Body of pancreas (tissue), 4 donors: ENCODE measurements at regions not wholly inside any gene's neighbourhood (a gene's known extent, or its start where the extent isn't known, plus 50 kb on each side); places are given as distances from the start of the nearest gene placed in this dataset.

Experiments used
- ATAC-seq: fragments of 150-250 bp; one replicate; pipeline ENCODE4 v1.9.1; 2016
- DNase-seq, 4 donors: peaks; one replicate each; pipeline ENCODE4 v3.0.0-alpha.2; 2019
- H3K27ac ChIP-seq, 4 donors: fragments of 200-600 bp; sonication (generic); 1 replicate in 3 of 4; 2 replicates in 1 of 4; pipeline versions ENCODE4 v1.5.1 to v1.6.1; 2016 to 2019; ENCODE audit warnings: mild to moderate bottlenecking in 1 of 4, mixed read lengths in 1 of 4, moderate library complexity in 1 of 4
- H3K27me3 ChIP-seq, 2 donors: fragments of 200-600 bp; sonication (generic); one replicate each; pipeline ENCODE4 v1.6.0; 2016; ENCODE audit warnings: mild to moderate bottlenecking in 1 of 2
- H3K36me3 ChIP-seq, 2 donors: fragments of 200-600 bp; sonication (generic); replicated peaks in 1 of 2; 2 replicates each; pipeline ENCODE4 v1.5.1; 2016; ENCODE audit warnings: low read depth in 2 of 2; ENCODE audit not compliant: insufficient read depth in 1 of 2
- H3K4me1 ChIP-seq: fragments of 200-600 bp; sonication (generic); one replicate; pipeline ENCODE4 v1.6.0; 2016
- H3K4me3 ChIP-seq, 2 donors: fragments of 200-600 bp; sonication (generic); 1 replicate in 1 of 2; 2 replicates in 1 of 2; pipeline ENCODE4 v1.5.1; 2016 to 2019
- H3K9me3 ChIP-seq, 3 donors: fragments of 200-600 bp; sonication (generic); 1 replicate in 2 of 3; 2 replicates in 1 of 3; pipeline ENCODE4 v1.5.1; 2016
- POLR2A ChIP-seq, 3 donors: fragments of 450-650 bp; IDR thresholded peaks; one replicate each; pipeline ENCODE4 v1.6.1; 2016; ENCODE audit warnings: antibody characterized with exemption in 3 of 3, mild to moderate bottlenecking in 2 of 3
- WGBS, 2 donors: methylation state at CpG; one replicate each; pipeline ENCODE4 v1.1.5; 2017; 5-methylcytosine and 5-hydroxymethylcytosine counted together
- intact Hi-C: fragments of 100-400 bp; cut with DNase I; formaldehyde crosslinking; loops from one replicate; pipeline ENCODE4 v1.15.1; 2023
- TF ChIP-seq, protein P1 (sequence below), 7 experiments: fragments of 450-650 bp in 4 of 7; fragments of 200-600 bp in 3 of 7; sonication (generic) in 3 of 7; IDR thresholded peaks; one replicate each; pipeline ENCODE4 v1.5.1; 2016 to 2019; ENCODE audit warnings: antibody characterized with exemption in 7 of 7

DNA sequence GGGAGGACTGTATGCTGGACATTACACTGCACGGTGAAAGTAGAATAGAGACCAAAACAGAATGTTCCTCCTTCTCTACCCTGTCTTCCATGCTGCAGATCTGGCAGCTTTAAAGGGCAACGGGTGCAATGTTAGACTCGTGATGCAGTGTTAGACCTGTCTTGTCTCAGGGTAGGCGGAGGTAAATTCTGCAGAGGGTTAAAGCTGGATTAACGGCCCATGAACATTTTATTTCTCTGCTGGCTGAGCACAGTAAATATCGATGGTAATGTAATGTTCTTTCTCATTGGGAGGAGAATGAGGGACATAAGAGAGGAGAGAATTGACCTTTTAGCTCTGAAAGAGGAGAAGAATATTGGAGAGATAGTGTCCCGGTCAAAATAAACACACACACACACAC is 178.9 kb downstream of the NMUR2 start:
- H3K4me3 ChIP-seq: no peak overlapping the region
- intact Hi-C loops: no loop called here
- H3K4me1 ChIP-seq: peaks cover 10% of the 10 kb centered on the region
- DNase-seq (no peak), ATAC-seq (no peak)
- H3K27me3 ChIP-seq: no peaks in the 10 kb centered on the region
- WGBS, 2 donors: 58 to 60% methylated on average over 7 of the region's 7 CpGs
- TF ChIP-seq, protein P1, sequence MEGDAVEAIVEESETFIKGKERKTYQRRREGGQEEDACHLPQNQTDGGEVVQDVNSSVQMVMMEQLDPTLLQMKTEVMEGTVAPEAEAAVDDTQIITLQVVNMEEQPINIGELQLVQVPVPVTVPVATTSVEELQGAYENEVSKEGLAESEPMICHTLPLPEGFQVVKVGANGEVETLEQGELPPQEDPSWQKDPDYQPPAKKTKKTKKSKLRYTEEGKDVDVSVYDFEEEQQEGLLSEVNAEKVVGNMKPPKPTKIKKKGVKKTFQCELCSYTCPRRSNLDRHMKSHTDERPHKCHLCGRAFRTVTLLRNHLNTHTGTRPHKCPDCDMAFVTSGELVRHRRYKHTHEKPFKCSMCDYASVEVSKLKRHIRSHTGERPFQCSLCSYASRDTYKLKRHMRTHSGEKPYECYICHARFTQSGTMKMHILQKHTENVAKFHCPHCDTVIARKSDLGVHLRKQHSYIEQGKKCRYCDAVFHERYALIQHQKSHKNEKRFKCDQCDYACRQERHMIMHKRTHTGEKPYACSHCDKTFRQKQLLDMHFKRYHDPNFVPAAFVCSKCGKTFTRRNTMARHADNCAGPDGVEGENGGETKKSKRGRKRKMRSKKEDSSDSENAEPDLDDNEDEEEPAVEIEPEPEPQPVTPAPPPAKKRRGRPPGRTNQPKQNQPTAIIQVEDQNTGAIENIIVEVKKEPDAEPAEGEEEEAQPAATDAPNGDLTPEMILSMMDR (IDR thresholded peaks at IDR 0.05): no peak
- TF ChIP-seq POLR2A (IDR thresholded peaks at IDR 0.05): no peak
- no peak overlapping the region for H3K27ac ChIP-seq
- H3K36me3 ChIP-seq: no peaks in the 10 kb centered on the region
- no peaks in the 10 kb centered on the region for H3K9me3 ChIP-seq

DNA sequence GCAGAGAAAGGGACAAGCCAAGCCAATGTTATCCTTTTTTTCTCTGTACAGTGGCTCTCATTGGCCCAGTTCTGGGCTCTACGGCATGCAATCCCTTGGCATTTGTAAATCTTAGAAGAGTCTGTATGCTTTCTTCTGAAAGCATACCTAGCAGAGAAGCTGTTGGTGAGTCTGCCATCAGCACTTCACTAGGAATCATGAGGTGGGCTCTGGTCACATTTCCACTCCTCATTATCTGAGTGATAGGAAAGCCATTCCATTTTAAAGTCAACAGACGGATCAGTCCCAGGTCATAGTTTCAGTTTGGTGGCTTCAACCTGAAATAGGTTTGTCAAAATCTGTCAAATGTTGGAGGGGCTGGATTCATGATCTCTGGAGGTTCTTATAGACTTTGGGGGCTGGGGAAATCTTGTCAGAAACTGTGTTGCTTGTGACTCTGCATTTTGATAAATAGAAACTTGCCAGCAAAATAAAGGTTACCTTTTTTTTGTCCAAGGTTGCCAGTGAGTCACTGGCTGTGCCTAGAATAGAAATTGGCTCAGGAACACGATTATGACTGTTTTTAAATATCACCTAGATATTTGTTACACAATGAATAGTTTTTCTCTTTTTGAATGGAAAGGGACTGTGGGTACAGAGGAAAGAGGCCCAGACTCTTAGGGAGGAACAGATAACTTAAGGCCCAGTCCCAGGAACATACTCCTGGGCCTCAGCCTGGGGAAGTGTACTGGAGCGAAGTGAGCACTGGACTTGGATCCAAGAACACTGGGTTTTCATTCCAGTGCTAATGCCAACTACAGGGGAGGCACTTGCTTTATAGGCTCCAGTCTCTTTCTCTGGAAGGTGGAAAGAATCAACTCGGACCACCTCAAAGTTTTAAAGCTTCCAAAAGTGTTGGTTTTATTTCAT is 183.1 kb downstream of the NMUR2 start:
- DNase-seq (peak in 1 of 4 donors; percentile 30), ATAC-seq (peak; percentile 69)
- intact Hi-C loops: no loop called here
- Histone ChIP-seq H3K4me3 (no peak overlapping the region), H3K36me3 (no peaks in the 10 kb centered on the region), H3K27me3 (no peaks in the 10 kb centered on the region), H3K4me1 (peaks cover 10% of the 10 kb centered on the region), H3K9me3 (no peaks in the 10 kb centered on the region), H3K27ac (peak overlapping the region in 1 of 4 donors; percentile 65)
- 46 to 54% methylated on average over 5 of the region's 5 CpGs for WGBS, 2 donors
- TF ChIP-seq, protein P1 (IDR thresholded peaks at IDR 0.05): no peak
- no peak for TF ChIP-seq POLR2A (IDR thresholded peaks at IDR 0.05)

DNA sequence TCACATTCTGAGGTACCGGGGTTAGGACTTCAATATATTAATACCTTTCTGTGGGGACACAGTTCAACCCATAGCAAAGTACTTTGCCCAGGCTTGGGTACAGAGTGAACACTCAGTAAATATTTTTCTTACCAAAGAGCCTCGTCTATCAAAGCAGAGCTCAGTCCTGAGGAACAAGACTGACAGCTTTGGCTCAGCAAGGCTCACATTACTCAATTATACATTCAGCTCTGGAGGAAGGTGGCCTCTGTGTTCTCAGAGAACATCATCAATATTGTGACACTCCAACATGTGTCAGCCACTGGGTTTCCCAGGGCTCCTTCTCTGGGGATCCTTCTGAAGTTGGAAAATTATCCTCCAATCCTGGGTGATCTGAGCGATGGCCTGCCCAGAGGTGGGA is 186.4 kb downstream of the NMUR2 start:
- H3K9me3 ChIP-seq: no peaks in the 10 kb centered on the region
- H3K4me1 ChIP-seq: peaks cover 10% of the 10 kb centered on the region
- no peaks in the 10 kb centered on the region for H3K36me3 ChIP-seq
- DNase-seq (no peak), ATAC-seq (no peak)
- intact Hi-C loops: no loop called here
- no peak overlapping the region for H3K4me3 ChIP-seq
- H3K27me3 ChIP-seq: no peaks in the 10 kb centered on the region
- 29 to 30% methylated on average over 3 of the region's 3 CpGs for WGBS, 2 donors
- no peak for TF ChIP-seq POLR2A (IDR thresholded peaks at IDR 0.05)
- TF ChIP-seq, protein P1 (IDR thresholded peaks at IDR 0.05): no peak
- H3K27ac ChIP-seq: no peak overlapping the region

DNA sequence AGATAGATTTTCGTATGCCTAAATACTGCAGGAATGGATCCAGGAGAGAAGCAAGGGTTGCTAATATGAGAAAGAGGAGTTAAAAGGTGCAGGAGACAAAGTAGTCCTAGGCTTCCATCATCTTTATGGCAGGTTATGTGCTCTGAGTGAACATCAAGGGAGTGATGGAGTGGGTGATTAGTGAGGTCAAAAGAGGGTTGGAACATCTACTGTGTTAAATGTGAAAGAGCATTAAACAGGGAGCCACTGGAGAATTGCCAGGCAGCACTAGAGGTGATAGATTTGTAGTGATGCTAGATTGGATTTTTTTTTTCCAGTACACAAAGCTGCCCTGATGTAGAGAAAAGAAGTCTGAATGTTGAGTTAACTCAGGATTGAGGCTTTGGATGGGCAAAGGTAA is 199.3 kb downstream of the NMUR2 start:
- Histone ChIP-seq H3K27ac (no peak overlapping the region), H3K27me3 (no peaks in the 10 kb centered on the region), H3K9me3 (no peaks in the 10 kb centered on the region), H3K36me3 (no peaks in the 10 kb centered on the region), H3K4me3 (no peak overlapping the region), H3K4me1 (no peaks in the 10 kb centered on the region)
- WGBS, 2 donors: 18 to 24% methylated on average over 1 of the region's 1 CpG
- no peak for ATAC-seq
- TF ChIP-seq, protein P1 (IDR thresholded peaks at IDR 0.05): no peak
- TF ChIP-seq POLR2A (IDR thresholded peaks at IDR 0.05): no peak
- no peak for DNase-seq
- intact Hi-C loops: no loop called here

DNA sequence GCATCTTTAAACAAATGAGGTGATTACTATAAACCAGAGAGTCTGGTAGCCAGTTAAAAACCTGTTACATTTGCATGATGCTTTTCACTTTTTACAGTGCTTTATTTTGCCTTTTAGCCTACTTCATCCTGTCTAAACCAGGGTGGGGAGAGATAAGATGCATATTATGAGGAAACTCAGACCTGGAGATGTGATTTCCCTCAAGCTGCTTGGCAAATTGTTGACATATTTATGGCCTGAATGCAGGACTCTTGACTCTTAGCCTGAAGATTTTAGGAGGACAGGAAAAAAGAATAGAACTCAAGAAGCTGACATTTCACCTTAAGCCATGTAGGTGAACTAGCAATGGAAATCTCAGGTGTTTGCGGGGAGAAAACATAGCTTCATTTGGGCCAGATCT is 202.8 kb downstream of the NMUR2 start:
- ATAC-seq: no peak
- 86 to 89% methylated on average over 1 of the region's 1 CpG for WGBS, 2 donors
- intact Hi-C loops: no loop called here

More for the DNA sequence above, 202.8 kb downstream of the NMUR2 start:
- H3K4me3 ChIP-seq: no peak overlapping the region
- H3K36me3 ChIP-seq: no peaks in the 10 kb centered on the region
- TF ChIP-seq, protein P1 (IDR thresholded peaks at IDR 0.05): no peak
- no peak for TF ChIP-seq POLR2A (IDR thresholded peaks at IDR 0.05)
- H3K4me1 ChIP-seq: no peaks in the 10 kb centered on the region
- DNase-seq: no peak
- no peaks in the 10 kb centered on the region for H3K9me3 ChIP-seq
- no peaks in the 10 kb centered on the region for H3K27me3 ChIP-seq
- H3K27ac ChIP-seq: no peak overlapping the region
